ENCODE measurements at regions not wholly inside any gene's neighbourhood (a gene's known extent, or its start where the extent isn't known, plus 50 kb on each side); places are given as distances from the start of the nearest gene placed in this dataset.

GRCh38 chr1:213914392-213914791 is 73.4 kb upstream of the PROX1 start:
- POLR2A ChIA-PET: no interaction called here
- no peak for DNase-seq (ENCODE audit: extremely low spot score)

GRCh38 chr1:213921311-213921710 is 66.5 kb upstream of the PROX1 start:
- POLR2A ChIA-PET: no interaction called here
- no peak for TF ChIP-seq CTBP1 (IDR thresholded peaks at IDR 0.05; ENCODE audit: borderline replicate concordance)
- TF ChIP-seq ELF4 (IDR thresholded peaks at IDR 0.05): no peak
- TF ChIP-seq, protein P1, sequence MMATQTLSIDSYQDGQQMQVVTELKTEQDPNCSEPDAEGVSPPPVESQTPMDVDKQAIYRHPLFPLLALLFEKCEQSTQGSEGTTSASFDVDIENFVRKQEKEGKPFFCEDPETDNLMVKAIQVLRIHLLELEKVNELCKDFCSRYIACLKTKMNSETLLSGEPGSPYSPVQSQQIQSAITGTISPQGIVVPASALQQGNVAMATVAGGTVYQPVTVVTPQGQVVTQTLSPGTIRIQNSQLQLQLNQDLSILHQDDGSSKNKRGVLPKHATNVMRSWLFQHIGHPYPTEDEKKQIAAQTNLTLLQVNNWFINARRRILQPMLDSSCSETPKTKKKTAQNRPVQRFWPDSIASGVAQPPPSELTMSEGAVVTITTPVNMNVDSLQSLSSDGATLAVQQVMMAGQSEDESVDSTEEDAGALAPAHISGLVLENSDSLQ (IDR thresholded peaks at IDR 0.05): no peak
- no peak for TF ChIP-seq HDGF (IDR thresholded peaks at IDR 0.05; ENCODE audit: borderline replicate concordance)
- TF ChIP-seq FOXM1 (IDR thresholded peaks at IDR 0.05; ENCODE audit: borderline replicate concordance): no peak
- no peak for TF ChIP-seq ARNT (IDR thresholded peaks at IDR 0.05)
- TF ChIP-seq FOXA1 (IDR thresholded peaks at IDR 0.05): no peak
- TF ChIP-seq BHLHE40 (IDR thresholded peaks at IDR 0.05; ENCODE audit: borderline replicate concordance): no peak
- TF ChIP-seq LEF1 (IDR thresholded peaks at IDR 0.05; ENCODE audit: borderline replicate concordance): no peak
- no peak for TF ChIP-seq L3MBTL2 (conservative IDR thresholded peaks at IDR 0.05)
- TF ChIP-seq FOXK2 (IDR thresholded peaks at IDR 0.05): no peak
- TF ChIP-seq TARDBP (IDR thresholded peaks at IDR 0.05): no peak
- TF ChIP-seq SUZ12 (IDR thresholded peaks at IDR 0.05): no peak
- no peak for TF ChIP-seq SP1 (IDR thresholded peaks at IDR 0.05)
- no peak for TF ChIP-seq ZNF384 (IDR thresholded peaks at IDR 0.05)
- no peak for TF ChIP-seq NFRKB (IDR thresholded peaks at IDR 0.05)
- CTCF ChIA-PET: no interaction called here
- DNase-seq (ENCODE audit: extremely low spot score): no peak

More at GRCh38 chr1:213914392-213914791, 73.4 kb upstream of the PROX1 start:
- TF ChIP-seq CTBP1 (IDR thresholded peaks at IDR 0.05; ENCODE audit: borderline replicate concordance) (no peak), FOXA1 (IDR thresholded peaks at IDR 0.05) (no peak), ZNF384 (IDR thresholded peaks at IDR 0.05) (no peak), SP1 (IDR thresholded peaks at IDR 0.05) (no peak), FOXM1 (IDR thresholded peaks at IDR 0.05; ENCODE audit: borderline replicate concordance) (no peak), TARDBP (IDR thresholded peaks at IDR 0.05) (no peak), ELF4 (IDR thresholded peaks at IDR 0.05) (no peak), ARNT (IDR thresholded peaks at IDR 0.05) (no peak)
- TF ChIP-seq, protein P1 (IDR thresholded peaks at IDR 0.05): no peak
- CTCF ChIA-PET: no interaction called here

GRCh38 chr1:213921712-213922111 is 66.1 kb upstream of the PROX1 start:
- no peak for TF ChIP-seq SUZ12 (IDR thresholded peaks at IDR 0.05)
- TF ChIP-seq LEF1 (IDR thresholded peaks at IDR 0.05; ENCODE audit: borderline replicate concordance): no peak
- TF ChIP-seq L3MBTL2 (conservative IDR thresholded peaks at IDR 0.05): no peak
- TF ChIP-seq FOXM1 (IDR thresholded peaks at IDR 0.05; ENCODE audit: borderline replicate concordance): no peak
- no peak for TF ChIP-seq SP1 (IDR thresholded peaks at IDR 0.05)
- no peak for TF ChIP-seq NFRKB (IDR thresholded peaks at IDR 0.05)
- no peak for TF ChIP-seq FOXA1 (IDR thresholded peaks at IDR 0.05)
- TF ChIP-seq ZNF384 (IDR thresholded peaks at IDR 0.05): no peak
- no peak for TF ChIP-seq FOXK2 (IDR thresholded peaks at IDR 0.05)
- TF ChIP-seq, protein P1 (IDR thresholded peaks at IDR 0.05): no peak
- POLR2A ChIA-PET: no interaction called here
- no peak for DNase-seq (ENCODE audit: extremely low spot score)
- CTCF ChIA-PET: no interaction called here

- CTCF ChIA-PET: no interaction called here
- POLR2A ChIA-PET: no interaction called here
- no peak for TF ChIP-seq SUZ12 (IDR thresholded peaks at IDR 0.05)
- TF ChIP-seq LEF1 (IDR thresholded peaks at IDR 0.05; ENCODE audit: borderline replicate concordance): no peak
- no peak for TF ChIP-seq L3MBTL2 (conservative IDR thresholded peaks at IDR 0.05)
- TF ChIP-seq, protein P1 (IDR thresholded peaks at IDR 0.05): no peak
- no peak for TF ChIP-seq FOXA1 (IDR thresholded peaks at IDR 0.05)
- no peak for TF ChIP-seq BHLHE40 (IDR thresholded peaks at IDR 0.05; ENCODE audit: borderline replicate concordance)
- no peak for DNase-seq (ENCODE audit: extremely low spot score)
Measured at GRCh38 chr1:213925531-213926182, 62.1 kb upstream of the PROX1 start.

DNA sequence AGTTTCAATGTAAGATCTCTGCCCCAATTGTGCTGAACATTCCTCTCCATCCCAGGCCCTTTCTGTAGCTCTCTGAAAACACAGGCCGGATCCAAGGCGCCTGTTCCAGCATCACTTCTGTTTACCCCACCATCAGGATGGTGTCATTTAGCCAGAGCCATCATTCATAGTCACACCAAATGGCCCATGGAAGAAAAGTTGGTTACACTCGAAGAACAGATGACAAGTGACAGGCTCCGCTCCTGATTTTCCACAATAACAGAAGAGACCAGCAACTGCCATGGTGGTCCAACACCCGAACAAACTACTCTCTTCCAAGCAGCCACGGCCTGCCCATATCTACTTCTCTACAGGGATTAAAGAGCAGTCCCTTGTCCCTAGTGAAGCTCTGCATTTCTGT is 59.9 kb upstream of the PROX1 start:
- no peak for DNase-seq (ENCODE audit: extremely low spot score)
- ChIA-PET CTCF (no interaction called here), POLR2A (no interaction called here)
- TF ChIP-seq FOXA1 (IDR thresholded peaks at IDR 0.05) (no peak), SUZ12 (IDR thresholded peaks at IDR 0.05) (no peak), ZNF384 (IDR thresholded peaks at IDR 0.05) (no peak), HDGF (IDR thresholded peaks at IDR 0.05; ENCODE audit: borderline replicate concordance) (no peak), TARDBP (IDR thresholded peaks at IDR 0.05) (no peak), LEF1 (IDR thresholded peaks at IDR 0.05; ENCODE audit: borderline replicate concordance) (no peak), FOXK2 (IDR thresholded peaks at IDR 0.05) (no peak), SP1 (IDR thresholded peaks at IDR 0.05) (no peak), FOXM1 (IDR thresholded peaks at IDR 0.05; ENCODE audit: borderline replicate concordance) (no peak), NFRKB (IDR thresholded peaks at IDR 0.05) (no peak), ELF4 (IDR thresholded peaks at IDR 0.05) (no peak), BHLHE40 (IDR thresholded peaks at IDR 0.05; ENCODE audit: borderline replicate concordance) (no peak), CTBP1 (IDR thresholded peaks at IDR 0.05; ENCODE audit: borderline replicate concordance) (no peak), L3MBTL2 (conservative IDR thresholded peaks at IDR 0.05) (no peak), ARNT (IDR thresholded peaks at IDR 0.05) (no peak)
- TF ChIP-seq, protein P1 (IDR thresholded peaks at IDR 0.05): no peak
